A673 (cell line): ENCODE measurements at regions not wholly inside any gene's neighbourhood (a gene's known extent, or its start where the extent isn't known, plus 50 kb on each side); places are given as distances from the start of the nearest gene placed in this dataset.
"Not testable (repeated sequence)": the region's sequence is repeated elsewhere in the genome, so short reads cannot be mapped to it uniquely, and the experiment has no call there.

Experiments used
- BruUV-seq: library from RNA; stranded (reverse); fragments of 400-500 nt; replicated peaks from 2 replicates; lab custom pipeline; 2021; lab: Mats Ljungman, UMichigan
- CTCF ChIA-PET: fragments of 300-600 bp; sonication (Branson Sonifier 250); formaldehyde crosslinking; loops from one replicate; lab custom pipeline; 2022; ENCODE audit warnings: antibody characterized with exemption; lab: Charles Lee
- POLR2A ChIA-PET: fragments of 300-600 bp; sonication (Branson Sonifier 250); formaldehyde crosslinking; loops from one replicate; lab custom pipeline; 2022; ENCODE audit warnings: antibody characterized with exemption; ENCODE audit not compliant: low non-redundant PET; lab: Charles Lee
- DNase-seq: peaks from one replicate; pipeline ENCODE4 v3.0.0-alpha.2; 2015; ENCODE audit warnings: low spot score
- H3K27ac ChIP-seq: fragments of 200-600 bp; sonication (generic); 2 replicates; pipeline ENCODE4 v1.5.1; 2016; ENCODE audit warnings: mixed run types, low read depth, mild to moderate bottlenecking, mixed read lengths, antibody characterized with exemption, low read length; ENCODE audit not compliant: poor library complexity, severe bottlenecking
- H3K27me3 ChIP-seq: fragments of 200-600 bp; sonication (generic); replicated peaks from 2 replicates; pipeline ENCODE4 v1.6.1; 2017; ENCODE audit warnings: mixed run types, low read depth, mild to moderate bottlenecking, mixed read lengths, antibody characterized with exemption, low read length; ENCODE audit not compliant: insufficient read depth, poor library complexity
- H3K36me3 ChIP-seq: fragments of 200-600 bp; sonication (generic); 2 replicates; pipeline ENCODE4 v1.6.1; 2016; ENCODE audit warnings: mixed run types, mild to moderate bottlenecking, mixed read lengths, antibody characterized with exemption, low read length; ENCODE audit not compliant: insufficient read depth, poor library complexity, severe bottlenecking
- H3K4me1 ChIP-seq: fragments of 200-600 bp; sonication (generic); 2 replicates; pipeline ENCODE4 v1.6.1; 2017; ENCODE audit warnings: mixed run types, mild to moderate bottlenecking, mixed read lengths, antibody characterized with exemption, low read length; ENCODE audit not compliant: insufficient read depth, poor library complexity, severe bottlenecking
- H3K4me3 ChIP-seq: fragments of 200-600 bp; sonication (generic); 2 replicates; pipeline ENCODE4 v1.5.1; 2016; ENCODE audit warnings: low read depth, mixed run types, mild to moderate bottlenecking, mixed read lengths, low read length; ENCODE audit not compliant: poor library complexity, severe bottlenecking
- H3K9me3 ChIP-seq: fragments of 200-600 bp; sonication (generic); 2 replicates; pipeline ENCODE4 v1.6.1; 2016; ENCODE audit warnings: mixed run types, low read depth, mild to moderate bottlenecking, mixed read lengths, antibody characterized with exemption, low read length; ENCODE audit not compliant: poor library complexity, severe bottlenecking
- EZH2 ChIP-seq: fragments of 200-600 bp; sonication (generic); IDR thresholded peaks from 2 replicates; pipeline ENCODE4 v1.6.1; 2017; ENCODE audit warnings: borderline replicate concordance, low read depth, mild to moderate bottlenecking, mixed read lengths, antibody characterized with exemption, low read length; ENCODE audit not compliant: poor library complexity, severe bottlenecking
- intact Hi-C: fragments of 100-400 bp; cut with micrococcal nuclease; formaldehyde crosslinking; loops from one replicate; pipeline ENCODE4 v1.10.0; 2022; ENCODE audit not compliant: unreplicated experiment
- TF ChIP-seq, protein P1 (sequence below): fragments of 300-800, 200-600 bp; sonication (generic); conservative IDR thresholded peaks from 2 replicates; pipeline ENCODE4 v1.5.1; 2017; ENCODE audit warnings: low read depth, mild to moderate bottlenecking, antibody characterized with exemption, low read length, moderate library complexity, mixed read lengths

DNA sequence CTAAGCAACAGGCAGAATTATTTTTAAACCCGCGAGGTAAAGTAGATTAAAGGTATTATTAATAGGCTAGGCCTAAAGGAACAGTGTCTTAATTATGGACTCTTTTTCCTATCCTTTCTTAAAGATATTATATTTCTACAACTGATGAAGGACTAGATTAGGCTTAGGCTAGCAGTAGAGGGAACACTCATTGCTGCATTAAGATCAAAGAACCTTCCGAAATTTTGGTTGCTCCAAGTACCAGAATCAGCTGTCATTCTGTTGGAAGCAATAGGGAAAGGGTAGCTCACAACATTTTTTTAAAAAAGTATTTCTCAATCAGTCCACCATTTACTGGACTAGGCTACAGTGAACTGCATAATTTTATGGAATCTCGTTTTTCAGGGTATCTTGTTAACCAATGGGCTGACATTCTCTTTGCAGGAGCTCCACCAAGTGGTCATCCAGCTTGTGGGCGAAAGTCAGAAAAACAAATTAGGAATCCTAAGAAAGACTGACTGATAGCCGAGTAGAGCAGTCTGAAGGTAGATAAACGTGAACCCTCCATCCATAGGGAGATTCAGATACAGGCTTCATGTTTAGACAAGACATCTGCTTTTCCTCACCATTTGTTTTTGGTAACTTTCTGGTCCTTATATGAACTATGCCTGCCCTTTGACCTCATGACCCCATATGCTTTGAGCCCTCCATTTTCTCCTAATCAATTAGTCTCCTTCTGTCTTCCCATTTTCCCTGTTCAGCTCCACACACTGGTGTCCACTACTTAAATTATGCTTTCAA lies 103.6 kb upstream of the CHD1 start:
- peak overlapping the region; percentile 33 for H3K4me3 ChIP-seq
- H3K27me3 ChIP-seq = no peaks in the 10 kb centered on the region
- POLR2A ChIA-PET = no interaction called here
- no peak overlapping the region for H3K27ac ChIP-seq
- no TSS peak for BruUV-seq
- TF ChIP-seq, protein P1, sequence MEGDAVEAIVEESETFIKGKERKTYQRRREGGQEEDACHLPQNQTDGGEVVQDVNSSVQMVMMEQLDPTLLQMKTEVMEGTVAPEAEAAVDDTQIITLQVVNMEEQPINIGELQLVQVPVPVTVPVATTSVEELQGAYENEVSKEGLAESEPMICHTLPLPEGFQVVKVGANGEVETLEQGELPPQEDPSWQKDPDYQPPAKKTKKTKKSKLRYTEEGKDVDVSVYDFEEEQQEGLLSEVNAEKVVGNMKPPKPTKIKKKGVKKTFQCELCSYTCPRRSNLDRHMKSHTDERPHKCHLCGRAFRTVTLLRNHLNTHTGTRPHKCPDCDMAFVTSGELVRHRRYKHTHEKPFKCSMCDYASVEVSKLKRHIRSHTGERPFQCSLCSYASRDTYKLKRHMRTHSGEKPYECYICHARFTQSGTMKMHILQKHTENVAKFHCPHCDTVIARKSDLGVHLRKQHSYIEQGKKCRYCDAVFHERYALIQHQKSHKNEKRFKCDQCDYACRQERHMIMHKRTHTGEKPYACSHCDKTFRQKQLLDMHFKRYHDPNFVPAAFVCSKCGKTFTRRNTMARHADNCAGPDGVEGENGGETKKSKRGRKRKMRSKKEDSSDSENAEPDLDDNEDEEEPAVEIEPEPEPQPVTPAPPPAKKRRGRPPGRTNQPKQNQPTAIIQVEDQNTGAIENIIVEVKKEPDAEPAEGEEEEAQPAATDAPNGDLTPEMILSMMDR = peak; percentile 80
- no peak for TF ChIP-seq EZH2
- intact Hi-C loops = loop anchor here (1.0 to 5.0 kb wide), 4 partner anchors 9 to 262 kb away; partner anchors contain the start of gene CHD1
- no peaks in the 10 kb centered on the region for H3K9me3 ChIP-seq
- peak; percentile 80 for DNase-seq
- H3K36me3 ChIP-seq = no peaks in the 10 kb centered on the region
- peaks cover 4% of the 10 kb centered on the region for H3K4me1 ChIP-seq
- CTCF ChIA-PET = interaction anchor here (1.0 kb wide), 1 partner anchor 127 kb away, joined by 3 read pairs; no protein-coding TSS in a partner anchor

DNA sequence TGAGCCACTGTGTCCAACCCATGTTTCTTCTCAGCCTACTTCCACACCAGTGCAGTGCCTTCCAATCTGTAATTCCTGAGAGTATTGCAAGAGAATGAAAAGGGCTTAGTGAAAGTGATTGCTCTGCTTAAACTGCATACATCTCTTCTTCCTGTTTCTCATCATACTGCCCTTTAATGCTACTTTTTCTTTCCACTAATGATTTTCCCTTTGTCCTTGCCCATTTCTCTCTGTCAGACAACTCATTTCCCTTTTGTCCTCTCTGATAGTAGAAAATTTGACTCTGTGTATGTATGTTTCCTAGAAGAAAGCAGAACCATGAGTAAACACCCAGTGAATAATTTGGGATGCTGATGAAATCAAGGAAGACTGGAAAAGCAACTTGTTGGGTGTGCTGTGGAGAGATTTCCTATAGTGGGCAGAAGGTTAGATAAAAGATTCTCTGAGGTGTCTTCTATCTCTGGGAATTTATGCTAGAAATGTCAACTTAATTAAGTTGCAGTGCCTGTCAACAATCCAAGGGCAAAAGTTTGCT lies 102.2 kb upstream of the CHD1 start:
- Histone ChIP-seq H3K27me3 (no peaks in the 10 kb centered on the region), H3K4me3 (no peak overlapping the region), H3K4me1 (peaks cover 4% of the 10 kb centered on the region), H3K36me3 (no peaks in the 10 kb centered on the region), H3K27ac (no peak overlapping the region), H3K9me3 (no peaks in the 10 kb centered on the region)
- BruUV-seq = no TSS peak
- CTCF ChIA-PET = no interaction called here
- POLR2A ChIA-PET = no interaction called here
- no peak for TF ChIP-seq EZH2
- TF ChIP-seq, protein P1 = no peak
- intact Hi-C loops = loop anchor here (5.0 kb wide), 1 partner anchor 104 kb away; the partner anchor contains the start of gene CHD1
- no peak for DNase-seq

DNA sequence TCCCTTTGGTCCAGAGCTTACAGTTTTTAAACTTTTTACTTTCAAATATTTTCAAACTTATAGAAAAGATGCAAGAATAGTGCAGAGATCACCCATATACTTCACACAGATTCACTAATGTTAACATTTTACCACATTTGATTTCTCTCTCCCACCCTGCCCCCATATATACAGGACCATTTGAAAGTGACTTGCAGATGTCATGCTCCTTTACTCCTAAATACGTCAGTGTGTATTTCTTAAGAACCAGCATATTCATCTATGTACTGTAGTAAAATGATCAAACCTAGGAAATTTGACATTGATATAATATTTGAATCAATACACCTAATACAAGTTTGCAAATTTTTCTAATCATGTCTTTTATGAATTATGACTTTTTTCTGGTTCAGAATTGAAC lies 100.4 kb upstream of the CHD1 start:
- H3K36me3 ChIP-seq = no peaks in the 10 kb centered on the region
- TF ChIP-seq, protein P1 = no peak
- TF ChIP-seq EZH2 = no peak
- no peak for DNase-seq
- no peaks in the 10 kb centered on the region for H3K27me3 ChIP-seq
- H3K4me1 ChIP-seq = peaks cover 4% of the 10 kb centered on the region
- no peak overlapping the region for H3K4me3 ChIP-seq
- no TSS peak for BruUV-seq
- intact Hi-C loops = no loop called here
- CTCF ChIA-PET = no interaction called here
- H3K27ac ChIP-seq = no peak overlapping the region
- POLR2A ChIA-PET = interaction anchor here (0.7 kb wide), 1 partner anchor 9 kb away, joined by 3 read pairs; no protein-coding TSS in a partner anchor
- no peaks in the 10 kb centered on the region for H3K9me3 ChIP-seq

DNA sequence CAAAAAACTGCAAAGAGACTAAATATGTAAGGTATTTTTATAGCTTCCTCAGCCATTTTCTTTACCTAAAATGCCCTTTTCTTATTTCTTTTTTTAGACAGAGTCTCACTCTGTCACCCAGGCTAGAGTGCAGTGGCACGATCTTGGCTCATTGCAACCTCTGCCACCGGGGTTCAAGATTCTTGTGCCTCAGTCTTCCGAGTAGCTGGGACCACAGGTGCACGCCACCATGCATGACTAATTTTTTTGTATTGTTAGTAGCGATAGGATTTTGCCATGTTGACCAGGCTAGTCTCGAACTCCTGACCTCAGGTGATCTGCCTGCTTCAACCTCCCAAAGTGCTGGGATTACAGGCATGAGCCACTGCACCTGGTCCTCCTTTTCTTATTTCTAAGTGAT lies 99.4 kb upstream of the CHD1 start:
- POLR2A ChIA-PET = interaction anchor here (0.6 kb wide), 1 partner anchor 109 kb away, joined by 3 read pairs; no protein-coding TSS in a partner anchor
- BruUV-seq, CTCF ChIA-PET: not testable (repeated sequence)

More for the DNA sequence above, 99.4 kb upstream of the CHD1 start:
- not testable (repeated sequence) for H3K4me3 ChIP-seq, H3K9me3 ChIP-seq, DNase-seq, H3K27me3 ChIP-seq, H3K36me3 ChIP-seq, H3K4me1 ChIP-seq, H3K27ac ChIP-seq
- intact Hi-C loops = loop anchor here (1.0 kb wide), 1 partner anchor 122 kb away; no protein-coding TSS in a partner anchor
